HEK293T (cell line): ENCODE measurements at regions not wholly inside any gene's neighbourhood (a gene's known extent, or its start where the extent isn't known, plus 50 kb on each side); places are given as distances from the start of the nearest gene placed in this dataset.
A peak's percentile ranks its signal among the peaks of the same experiment; 100 is the strongest.

Experiments
- CTCF ChIA-PET: fragments of 350-600 bp; formaldehyde crosslinking; extraction: SDS; loops from one replicate; lab custom pipeline; 2021; ENCODE audit warnings: antibody characterized with exemption, inconsistent platforms; lab: Yijun Ruan, JAX
- POLR2A ChIA-PET: fragments of 350-600 bp; formaldehyde crosslinking; extraction: SDS; loops from one replicate; lab custom pipeline; 2020; ENCODE audit warnings: antibody characterized with exemption, inconsistent platforms; lab: Yijun Ruan, JAX
- DNase-seq: peaks from one replicate; pipeline ENCODE4 v3.0.0; 2012; ENCODE audit warnings: mixed read lengths; ENCODE audit errors: extremely low spot score
- ARNT ChIP-seq: fragments of 450-650 bp; IDR thresholded peaks from 2 replicates; pipeline ENCODE4 v1.6.1; 2017; ENCODE audit warnings: mild to moderate bottlenecking
- BHLHE40 ChIP-seq: fragments of 450-650 bp; IDR thresholded peaks from 2 replicates; pipeline ENCODE4 v1.6.1; 2016; ENCODE audit warnings: mild to moderate bottlenecking, moderate library complexity, borderline replicate concordance
- CTBP1 ChIP-seq: fragments of 450-650 bp; IDR thresholded peaks from 2 replicates; pipeline ENCODE4 v1.6.1; 2016; ENCODE audit warnings: borderline replicate concordance
- ELF4 ChIP-seq: fragments of 450-650 bp; IDR thresholded peaks from 2 replicates; pipeline ENCODE4 v1.6.1; 2017; ENCODE audit warnings: antibody characterized with exemption
- FOXA1 ChIP-seq: fragments of 450-650 bp; IDR thresholded peaks from 2 replicates; pipeline ENCODE4 v1.6.1; 2016; ENCODE audit warnings: mild to moderate bottlenecking
- FOXK2 ChIP-seq: fragments of 450-650 bp; IDR thresholded peaks from 2 replicates; pipeline ENCODE4 v1.6.1; 2016; ENCODE audit warnings: mild to moderate bottlenecking
- FOXM1 ChIP-seq: fragments of 450-650 bp; IDR thresholded peaks from 2 replicates; pipeline ENCODE4 v1.6.1; 2017; ENCODE audit warnings: mild to moderate bottlenecking, borderline replicate concordance
- HDGF ChIP-seq: fragments of 450-650 bp; IDR thresholded peaks from 2 replicates; pipeline ENCODE4 v1.6.1; 2017; ENCODE audit warnings: antibody characterized with exemption, borderline replicate concordance
- L3MBTL2 ChIP-seq: fragments of 450-650 bp; conservative IDR thresholded peaks from 2 replicates; pipeline ENCODE4 v1.6.1; 2016; ENCODE audit warnings: mild to moderate bottlenecking
- LEF1 ChIP-seq: fragments of 450-650 bp; IDR thresholded peaks from 2 replicates; pipeline ENCODE4 v1.6.1; 2017; ENCODE audit warnings: mild to moderate bottlenecking, borderline replicate concordance
- NFRKB ChIP-seq: fragments of 450-650 bp; IDR thresholded peaks from 2 replicates; pipeline ENCODE4 v1.6.1; 2016; ENCODE audit warnings: mild to moderate bottlenecking, moderate library complexity
- PKNOX1 ChIP-seq: fragments of 450-650 bp; IDR thresholded peaks from 2 replicates; pipeline ENCODE4 v1.6.1; 2016
- SP1 ChIP-seq: fragments of 450-650 bp; IDR thresholded peaks from 2 replicates; pipeline ENCODE4 v1.6.1; 2017
- SUZ12 ChIP-seq: fragments of 450-650 bp; IDR thresholded peaks from 2 replicates; pipeline ENCODE4 v1.6.1; 2016; ENCODE audit warnings: mild to moderate bottlenecking
- TARDBP ChIP-seq: fragments of 450-650 bp; IDR thresholded peaks from 2 replicates; pipeline ENCODE4 v1.6.1; 2016
- ZNF384 ChIP-seq: fragments of 450-650 bp; IDR thresholded peaks from 2 replicates; pipeline ENCODE4 v1.6.1; 2016

- DNase-seq, result peak; percentile 19
- POLR2A ChIA-PET, result no interaction called here
- no peak for TF ChIP-seq ARNT
- no peak for TF ChIP-seq SUZ12
- TF ChIP-seq HDGF, result no peak
- no peak for TF ChIP-seq TARDBP
- no peak for TF ChIP-seq L3MBTL2
- no peak for TF ChIP-seq LEF1
- TF ChIP-seq ELF4, result no peak
- TF ChIP-seq FOXK2, result no peak
- TF ChIP-seq CTBP1, result no peak
- no peak for TF ChIP-seq FOXA1
- no peak for TF ChIP-seq ZNF384
- no peak for TF ChIP-seq NFRKB
- no peak for TF ChIP-seq PKNOX1
- no peak for TF ChIP-seq FOXM1
- no peak for TF ChIP-seq BHLHE40
- TF ChIP-seq SP1, result no peak
- CTCF ChIA-PET, result interaction anchor here (0.6 kb wide), 1 partner anchor 396 kb away, joined by 3 read pairs; no protein-coding TSS in a partner anchor
Measured at GRCh38 chr2:3078684-3079083, 298.9 kb downstream of the EIPR1 start.

GRCh38 chr2:3076848-3077642 lies 300.6 kb downstream of the EIPR1 start:
- DNase-seq, result no peak
- TF ChIP-seq CTBP1 (no peak), L3MBTL2 (no peak), SP1 (no peak), LEF1 (no peak)
- POLR2A ChIA-PET, result no interaction called here
- CTCF ChIA-PET, result no interaction called here

- no peak for TF ChIP-seq ZNF384
- TF ChIP-seq FOXK2, result no peak
- TF ChIP-seq SUZ12, result no peak
- TF ChIP-seq TARDBP, result no peak
- no peak for TF ChIP-seq L3MBTL2
- TF ChIP-seq CTBP1, result no peak
- TF ChIP-seq HDGF, result no peak
- no peak for TF ChIP-seq ARNT
- no peak for TF ChIP-seq SP1
- TF ChIP-seq FOXM1, result no peak
- no peak for TF ChIP-seq LEF1
- no peak for TF ChIP-seq BHLHE40
- TF ChIP-seq ELF4, result no peak
- no peak for TF ChIP-seq FOXA1
- TF ChIP-seq PKNOX1, result no peak
- no peak for TF ChIP-seq NFRKB
- POLR2A ChIA-PET, result no interaction called here
- CTCF ChIA-PET, result interaction anchor here (0.6 kb wide), 1 partner anchor 403 kb away, joined by 3 read pairs; no protein-coding TSS in a partner anchor
- DNase-seq, result no peak
Measured at GRCh38 chr2:3075991-3076340, 301.7 kb downstream of the EIPR1 start.

GRCh38 chr2:3075316-3075990 lies 302.2 kb downstream of the EIPR1 start:
- DNase-seq, result no peak
- ChIA-PET CTCF (interaction anchor here (0.6 kb wide), 1 partner anchor 403 kb away, joined by 3 read pairs; no protein-coding TSS in a partner anchor), POLR2A (no interaction called here)
- TF ChIP-seq L3MBTL2 (no peak), CTBP1 (no peak), LEF1 (no peak), NFRKB (no peak), BHLHE40 (no peak), FOXK2 (no peak), FOXA1 (no peak), ELF4 (no peak)

- ChIA-PET POLR2A (no interaction called here), CTCF (no interaction called here)
- no peak for TF ChIP-seq TARDBP
- TF ChIP-seq ZNF384, result no peak
- TF ChIP-seq HDGF, result no peak
- TF ChIP-seq FOXA1, result no peak
- TF ChIP-seq NFRKB, result no peak
- TF ChIP-seq L3MBTL2, result no peak
- TF ChIP-seq FOXK2, result no peak
- TF ChIP-seq ELF4, result no peak
- no peak for TF ChIP-seq SUZ12
- TF ChIP-seq SP1, result no peak
- TF ChIP-seq BHLHE40, result no peak
- TF ChIP-seq FOXM1, result no peak
- TF ChIP-seq LEF1, result no peak
- no peak for TF ChIP-seq CTBP1
- no peak for TF ChIP-seq PKNOX1
- TF ChIP-seq ARNT, result no peak
- DNase-seq, result no peak
Measured at GRCh38 chr2:3073704-3074103, 303.9 kb downstream of the EIPR1 start.
